GM21737 (cell line): ENCODE measurements at regions not wholly inside any gene's neighbourhood (a gene's known extent, or its start where the extent isn't known, plus 50 kb on each side); places are given as distances from the start of the nearest gene placed in this dataset.

Source experiments
- ATAC-seq: cut with Tn5 transposase; IDR thresholded peaks from one replicate; pipeline ENCODE4 v1.9.1; 2021; ENCODE audit warnings: mild to moderate bottlenecking, moderate library complexity; ENCODE audit not compliant: unreplicated experiment

DNA sequence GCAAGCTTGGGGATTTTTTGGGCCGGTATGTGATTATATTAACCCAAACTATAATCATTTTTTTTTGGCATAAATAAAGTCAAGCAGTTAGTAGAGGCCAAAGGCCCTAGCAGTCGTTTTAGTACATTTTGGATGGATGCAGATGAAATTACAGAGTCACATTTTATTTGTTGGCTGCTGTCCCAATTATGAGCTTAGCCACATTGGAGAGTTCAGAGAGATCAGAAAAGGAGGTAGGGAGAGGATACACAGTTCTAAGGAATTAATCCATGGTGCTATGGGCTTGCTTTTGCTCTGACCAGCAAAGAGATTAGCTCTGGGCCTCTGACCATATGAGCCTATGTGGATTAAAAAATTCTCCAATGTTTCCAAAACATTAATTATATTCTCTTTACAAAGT, 395.1 kb downstream of the RAPGEF2 start:
- ATAC-seq: no peak

DNA sequence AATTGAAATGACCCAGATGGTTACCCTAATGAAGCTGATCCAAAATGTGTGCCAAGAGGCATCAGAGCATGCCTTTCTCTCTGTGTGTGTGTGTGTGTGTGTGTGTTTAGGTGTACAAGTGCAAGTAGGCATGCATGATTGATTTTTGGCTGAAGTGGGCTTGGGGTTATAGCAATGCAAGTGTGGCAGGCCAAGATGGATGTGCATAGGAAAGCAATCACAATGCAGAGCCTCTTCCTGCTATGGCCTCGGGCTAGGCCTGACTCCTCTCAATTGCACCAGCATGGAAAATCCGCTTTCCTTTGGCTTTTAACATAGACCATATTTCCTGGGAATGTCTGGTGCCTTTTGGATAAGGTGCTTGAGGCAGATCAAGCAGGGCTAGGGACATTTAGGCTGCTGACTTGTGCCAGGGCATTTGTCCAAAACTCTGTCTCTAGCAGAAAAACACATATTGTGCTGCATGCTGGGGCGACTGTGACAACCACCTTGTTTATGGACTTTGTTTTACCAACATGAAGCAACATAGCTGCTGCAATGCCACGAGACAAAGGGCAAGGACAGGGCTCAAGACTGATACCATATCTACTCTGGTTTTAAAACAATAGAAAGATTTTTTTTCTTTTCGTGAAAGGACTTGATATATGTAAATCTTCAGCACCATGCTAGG, 395.7 kb downstream of the RAPGEF2 start:
- no peak for ATAC-seq

DNA sequence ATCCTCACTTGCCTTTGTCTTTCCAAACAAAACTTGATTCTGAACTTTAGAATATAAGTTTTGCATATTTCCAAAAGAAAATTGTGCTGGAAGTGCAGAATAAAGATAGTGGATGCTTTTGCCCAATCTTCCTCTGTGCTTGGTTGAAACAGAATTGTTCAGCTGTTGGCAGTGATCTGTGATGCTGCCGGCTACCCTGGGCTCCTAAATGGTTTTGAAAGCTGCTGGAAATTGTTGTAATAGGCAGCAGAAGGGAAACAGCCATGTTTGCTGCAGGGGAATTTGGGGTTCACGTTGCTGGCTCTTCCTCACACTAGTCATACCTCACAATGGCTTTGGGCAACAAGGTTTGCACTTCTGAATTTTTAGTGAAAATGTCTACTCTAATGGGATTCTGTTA, 398.0 kb downstream of the RAPGEF2 start:
- no peak for ATAC-seq

DNA sequence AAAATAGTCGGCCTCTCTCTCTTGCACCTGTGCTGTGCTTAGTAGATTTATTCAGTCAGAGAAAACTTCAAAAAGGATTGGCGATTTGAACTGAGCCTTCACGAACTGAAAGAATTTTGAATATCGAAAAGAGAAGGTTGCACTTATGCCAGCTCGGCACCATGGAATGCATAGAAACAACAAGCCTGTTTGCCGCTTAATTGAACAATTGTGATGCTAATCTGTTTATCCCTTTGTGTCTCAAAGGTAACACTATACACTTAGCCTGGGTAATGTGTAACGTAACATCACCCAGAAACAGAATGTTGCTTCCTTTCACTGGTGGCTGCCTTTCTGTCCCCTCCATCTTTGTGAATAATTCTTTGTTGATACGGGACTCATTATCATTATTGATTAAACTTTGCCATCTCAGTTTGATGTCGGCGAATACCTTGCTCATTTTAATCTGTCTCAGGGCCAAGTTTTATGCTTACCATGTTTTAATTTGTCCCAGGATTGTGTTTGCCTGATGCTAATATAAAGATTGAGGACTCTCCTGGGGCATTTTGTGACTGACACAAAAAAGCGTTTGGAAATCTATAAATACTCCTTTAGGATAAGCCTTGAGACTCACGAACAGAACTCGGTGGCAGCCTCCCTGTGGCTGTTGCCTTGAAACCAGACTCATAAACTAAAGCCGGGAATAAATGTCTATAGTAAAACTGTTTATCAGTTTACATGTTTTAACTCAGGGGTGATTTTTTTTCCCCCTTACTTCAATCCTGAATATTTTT, 400.5 kb downstream of the RAPGEF2 start:
- no peak for ATAC-seq

DNA sequence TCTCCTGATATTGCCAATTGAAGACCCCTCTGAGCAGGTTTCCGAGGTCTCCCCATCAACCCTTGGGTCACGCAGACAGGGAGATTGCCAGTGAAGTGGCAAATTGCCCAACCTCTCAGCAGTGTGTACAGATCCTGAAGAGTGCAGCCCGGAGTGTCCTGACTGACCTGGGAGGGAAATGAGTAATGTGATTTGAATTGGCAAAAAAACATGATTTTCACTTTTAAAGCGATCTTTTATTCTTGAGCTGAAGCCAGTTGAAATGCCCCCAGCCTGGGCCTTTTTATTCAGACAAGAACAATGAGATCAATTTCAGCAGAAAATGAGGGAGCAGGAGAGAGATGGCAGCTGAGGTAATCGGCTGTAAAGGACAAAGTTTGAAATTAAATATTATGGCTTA, 401.8 kb downstream of the RAPGEF2 start:
- ATAC-seq: no peak

DNA sequence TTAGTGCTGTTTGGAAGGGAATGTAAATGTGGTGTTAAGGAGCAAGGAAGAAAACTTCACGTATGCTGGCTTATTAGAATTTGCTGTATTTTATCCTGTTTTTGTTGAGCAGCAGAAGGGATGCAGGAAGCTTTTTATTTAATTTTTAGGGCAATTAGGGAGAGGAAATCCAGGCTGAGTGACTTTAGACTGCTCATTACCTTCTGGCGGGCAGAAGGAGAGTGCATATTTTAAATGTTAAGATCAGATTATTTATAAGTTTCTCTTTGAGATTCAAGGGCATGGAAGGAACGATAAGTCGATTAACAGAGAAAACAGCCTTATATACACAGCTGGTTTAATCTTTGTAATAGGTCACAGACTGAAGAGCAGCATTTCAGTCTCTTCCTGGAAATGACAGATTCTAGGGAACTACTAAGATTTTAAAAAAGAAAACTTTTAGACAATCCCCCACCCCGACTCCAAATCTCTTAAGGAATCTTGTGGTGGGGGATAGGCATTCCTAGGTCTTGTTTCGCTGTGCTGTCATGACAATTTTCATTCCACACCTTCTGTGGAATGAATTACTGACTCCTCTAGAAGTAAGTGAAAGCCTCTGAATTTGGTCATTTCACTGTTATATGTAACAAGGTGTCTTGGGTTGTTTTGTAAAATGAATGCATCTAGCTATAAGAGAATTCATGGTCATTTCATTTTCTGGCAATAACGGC, 402.5 kb downstream of the RAPGEF2 start:
- ATAC-seq: no peak

DNA sequence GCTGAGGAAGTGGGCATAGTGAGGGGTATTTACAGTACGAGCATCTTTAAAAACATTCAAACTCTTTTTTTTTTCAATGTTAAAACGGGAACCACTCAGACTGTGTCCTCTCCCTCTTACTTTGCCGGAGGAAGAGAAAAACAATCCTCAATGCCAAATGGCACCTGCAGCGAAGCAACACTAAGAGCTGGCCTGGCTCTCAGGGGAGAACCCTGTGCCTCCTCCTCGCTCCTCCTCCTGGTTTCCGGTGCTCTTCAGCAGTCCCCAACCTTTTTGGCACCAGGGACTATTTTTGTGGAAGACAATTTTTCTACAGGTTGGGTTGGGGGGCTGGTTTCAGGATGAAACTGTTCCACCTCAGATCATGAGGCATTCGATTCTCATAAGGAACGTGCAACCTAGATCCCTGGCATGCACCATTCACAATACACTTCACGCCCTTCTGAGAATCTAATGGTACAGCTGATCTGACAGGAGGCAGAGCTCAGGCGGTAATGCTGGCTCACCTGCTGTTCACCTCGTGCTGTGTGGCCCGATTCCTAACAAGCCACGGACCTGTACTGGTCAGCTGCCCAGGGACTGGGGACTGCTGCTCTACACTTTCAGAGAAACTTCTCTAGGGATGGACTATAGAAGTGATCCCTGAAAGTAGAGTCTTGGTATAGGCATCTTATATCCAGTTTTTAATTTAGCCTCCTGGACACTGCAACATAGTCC, 404.1 kb downstream of the RAPGEF2 start:
- ATAC-seq: no peak

DNA sequence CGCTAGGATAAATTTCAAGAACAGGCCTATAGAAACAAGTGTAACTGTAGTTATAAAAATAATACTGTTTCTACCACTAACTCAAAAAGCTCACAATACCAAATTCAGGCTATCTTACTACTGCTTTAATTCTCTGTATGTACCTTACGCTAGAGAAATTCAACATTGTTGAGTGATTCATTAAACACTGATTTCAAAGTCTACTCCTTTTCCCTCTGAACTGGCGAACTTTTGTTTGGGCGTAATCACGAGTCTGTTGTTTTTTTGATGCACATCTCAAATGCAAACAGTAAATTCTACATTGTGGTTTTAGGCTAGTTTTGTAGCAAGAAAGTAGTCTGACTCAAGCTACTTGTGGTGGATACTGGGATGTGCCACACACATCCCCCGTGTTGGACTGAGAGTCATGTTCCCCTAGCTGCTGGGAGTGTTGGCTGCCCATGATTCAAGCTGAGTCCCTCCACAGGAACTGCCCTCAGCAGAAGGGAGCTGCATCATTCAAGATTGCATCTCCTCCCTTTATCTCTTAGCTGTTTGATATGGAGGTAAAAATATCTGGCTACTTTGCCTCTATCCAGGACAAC, 406.1 kb downstream of the RAPGEF2 start:
- ATAC-seq: no peak

DNA sequence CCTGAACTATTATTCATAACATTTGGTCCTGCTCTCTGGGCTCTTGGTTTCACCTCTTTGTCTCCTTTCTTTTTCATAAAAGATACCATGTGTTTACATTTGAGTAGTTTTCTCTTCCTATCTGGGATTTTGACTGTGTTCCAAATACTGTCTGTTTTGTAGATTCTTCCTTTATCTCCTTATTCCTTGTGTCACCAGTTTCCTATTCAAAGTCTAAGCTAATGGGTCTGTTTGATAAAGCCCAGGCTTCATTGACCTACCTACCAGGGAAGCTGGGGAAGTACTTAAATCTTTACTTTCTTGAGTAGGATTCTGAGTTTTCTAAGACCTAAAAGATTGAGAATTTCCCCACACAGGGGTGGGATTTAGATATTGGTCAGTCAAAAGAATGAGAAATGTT, 409.5 kb downstream of the RAPGEF2 start:
- no peak for ATAC-seq

DNA sequence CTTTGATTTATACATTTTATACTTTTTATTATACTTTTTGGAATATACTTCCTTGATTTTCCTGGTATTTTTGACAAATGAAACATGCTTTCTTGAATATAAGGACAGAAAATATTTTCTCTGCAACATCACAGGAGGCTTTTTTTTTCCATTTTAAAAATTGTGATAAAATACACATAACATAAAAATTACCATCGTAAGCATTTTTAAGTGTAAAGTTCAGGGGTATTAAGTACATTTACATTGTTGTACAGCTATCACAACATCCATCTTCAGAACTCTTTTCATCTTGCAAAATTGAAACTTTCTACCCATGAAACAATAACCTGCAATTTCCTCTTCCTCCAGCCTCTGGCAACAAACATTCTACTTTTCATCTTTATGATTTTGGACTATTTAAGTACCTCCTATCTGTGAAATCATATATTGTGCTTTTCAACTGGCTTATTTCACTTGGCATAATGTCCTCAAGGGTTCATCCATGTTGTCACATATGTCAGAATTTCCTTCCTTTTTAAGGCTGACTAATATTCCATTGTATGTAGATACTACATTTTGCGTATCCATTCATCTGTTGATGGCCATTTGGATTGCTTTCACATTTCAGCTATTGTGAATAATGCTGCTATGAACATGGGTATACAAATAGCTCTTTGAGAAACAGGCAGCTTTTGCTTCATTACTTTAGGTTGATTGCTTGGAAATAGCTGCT, 412.6 kb downstream of the RAPGEF2 start:
- ATAC-seq: no peak

DNA sequence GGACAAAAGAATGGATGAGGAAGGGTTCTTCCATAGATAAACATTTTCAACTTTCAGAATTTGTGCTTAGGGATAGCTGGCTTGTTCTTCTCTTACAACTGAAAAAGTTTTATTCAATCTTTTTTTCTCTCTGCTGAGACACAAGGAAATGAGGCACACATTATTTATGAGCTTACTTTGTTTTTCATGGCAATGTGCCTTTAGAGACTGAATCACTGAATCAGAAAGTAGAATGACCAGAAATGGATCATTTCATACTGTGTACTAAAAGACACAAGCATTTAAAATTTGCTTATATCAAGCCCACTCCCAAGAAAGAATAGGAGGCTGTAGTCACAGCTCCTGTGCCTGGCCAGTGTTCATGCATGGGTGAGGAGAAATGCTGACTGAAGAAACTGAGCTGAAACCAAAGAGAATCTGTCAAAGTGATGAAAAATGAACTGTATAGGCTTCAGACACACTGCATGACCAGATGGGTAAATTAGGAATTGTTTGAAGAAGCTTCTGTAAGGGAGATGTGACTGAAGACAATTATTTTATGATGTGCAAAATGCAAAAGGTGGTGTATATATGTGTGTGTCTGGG, 413.8 kb downstream of the RAPGEF2 start:
- no peak for ATAC-seq

DNA sequence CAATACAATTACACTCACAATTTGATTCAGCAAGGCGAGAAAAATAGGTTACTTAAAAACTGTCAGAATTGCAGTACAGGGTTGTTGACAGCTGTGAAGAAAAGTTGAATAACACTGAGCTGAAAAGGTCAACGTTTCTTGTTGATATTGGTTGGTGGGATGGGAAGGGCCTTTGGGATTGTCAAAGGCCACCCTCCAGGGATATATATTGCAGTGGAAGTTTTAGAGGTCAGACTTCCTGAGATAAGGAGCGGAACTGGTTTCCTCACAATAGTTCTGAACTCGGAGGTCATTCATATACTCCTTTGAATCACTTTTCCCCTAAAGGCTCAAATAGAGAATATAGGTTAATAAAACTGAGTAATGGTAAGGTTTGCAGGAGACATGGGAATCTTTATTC, 417.2 kb downstream of the RAPGEF2 start:
- no peak for ATAC-seq

DNA sequence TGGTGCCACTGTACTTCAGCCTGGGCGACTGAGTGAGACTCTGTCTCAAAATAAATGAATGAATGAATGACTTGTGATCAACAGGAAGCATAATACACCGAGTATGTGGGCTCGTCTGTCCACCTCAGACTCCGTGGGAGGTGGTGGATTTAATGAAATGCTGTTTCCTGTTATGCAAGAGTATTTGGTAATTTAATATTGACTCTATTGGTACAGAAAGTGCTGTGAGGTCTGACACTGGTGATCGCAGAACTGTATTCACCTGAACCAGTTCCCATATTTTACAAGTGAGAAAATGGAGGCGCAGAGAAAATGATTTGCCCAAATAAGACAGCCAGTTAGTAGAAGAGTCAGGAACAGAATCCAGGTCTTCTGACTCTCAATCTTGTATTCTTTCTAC, 423.3 kb downstream of the RAPGEF2 start:
- no peak for ATAC-seq

DNA sequence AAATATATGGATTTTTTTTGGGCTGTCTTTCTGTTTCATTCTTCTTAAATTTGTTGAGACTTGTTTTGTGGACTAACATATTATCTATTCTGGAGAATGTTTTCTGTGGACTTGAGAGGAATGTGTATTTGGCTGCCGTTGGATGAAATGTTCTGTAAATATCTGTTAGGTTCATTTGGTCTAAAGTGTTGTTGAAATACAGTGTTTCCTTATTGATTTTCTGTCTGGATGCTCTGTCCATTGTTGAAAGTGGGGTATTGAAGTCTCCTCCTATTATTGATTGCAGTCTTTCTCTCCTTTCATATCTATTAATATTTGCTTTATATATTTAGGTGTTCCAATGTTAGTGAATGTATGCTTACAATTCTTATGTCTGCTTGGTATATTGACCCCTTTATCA, 431.8 kb downstream of the RAPGEF2 start:
- ATAC-seq: no peak

DNA sequence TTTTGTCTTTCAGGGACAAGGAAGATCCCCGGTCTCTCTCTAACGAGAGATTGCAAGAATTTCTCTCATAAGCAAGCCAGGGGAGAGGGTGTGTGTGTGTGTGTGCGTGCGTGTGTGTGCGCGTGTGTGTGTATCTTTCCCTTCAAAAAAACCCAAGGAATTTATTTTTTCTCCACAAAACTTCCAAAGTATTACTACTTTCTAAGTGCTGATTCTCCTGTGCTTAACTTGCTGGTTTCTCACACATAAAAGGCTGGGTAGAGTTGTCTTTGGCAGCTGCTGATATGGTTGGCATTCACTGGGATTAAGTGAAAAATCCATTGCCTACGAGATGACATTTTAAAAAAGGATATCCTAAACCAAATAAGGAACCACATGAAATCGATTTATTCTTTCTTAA, 435.7 kb downstream of the RAPGEF2 start:
- no peak for ATAC-seq

DNA sequence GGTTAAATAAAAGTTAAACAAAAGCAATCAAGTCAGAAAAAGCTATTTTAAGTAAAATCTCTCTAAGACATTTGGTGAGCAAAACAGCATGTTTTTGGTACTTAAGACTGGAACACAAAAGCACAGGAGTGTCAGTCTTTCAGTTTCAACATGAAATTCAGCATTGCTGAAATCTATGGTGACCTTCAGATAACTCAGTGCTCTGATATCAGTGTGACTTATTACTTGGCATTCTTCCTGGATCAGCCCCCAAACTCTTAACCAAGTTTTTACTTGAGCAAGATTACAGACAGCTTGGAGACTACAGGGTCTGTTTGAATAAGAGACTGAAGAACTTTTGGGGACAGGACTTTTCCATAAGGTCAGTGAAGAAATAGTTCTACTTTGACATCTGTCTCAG, 437.2 kb downstream of the RAPGEF2 start:
- no peak for ATAC-seq

DNA sequence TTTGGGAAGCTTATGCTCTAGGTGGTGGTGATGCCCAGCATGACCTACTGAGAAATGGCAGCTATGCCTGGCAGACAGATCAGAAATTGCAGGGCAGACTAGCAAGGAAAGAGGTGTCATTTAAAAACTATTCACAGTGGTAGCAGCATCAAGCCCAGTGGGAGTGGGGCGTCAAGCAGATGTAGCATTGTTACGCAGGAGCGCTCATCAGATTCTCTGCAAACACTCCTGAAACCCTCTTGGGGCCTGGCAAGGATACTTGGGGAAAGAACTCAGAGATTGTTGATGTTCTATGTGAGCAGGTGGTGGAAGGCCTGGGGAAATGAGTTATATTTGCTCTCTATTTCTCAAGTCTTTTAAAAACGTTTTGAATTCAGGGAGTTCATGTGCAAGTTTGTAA, 437.6 kb downstream of the RAPGEF2 start:
- no peak for ATAC-seq

DNA sequence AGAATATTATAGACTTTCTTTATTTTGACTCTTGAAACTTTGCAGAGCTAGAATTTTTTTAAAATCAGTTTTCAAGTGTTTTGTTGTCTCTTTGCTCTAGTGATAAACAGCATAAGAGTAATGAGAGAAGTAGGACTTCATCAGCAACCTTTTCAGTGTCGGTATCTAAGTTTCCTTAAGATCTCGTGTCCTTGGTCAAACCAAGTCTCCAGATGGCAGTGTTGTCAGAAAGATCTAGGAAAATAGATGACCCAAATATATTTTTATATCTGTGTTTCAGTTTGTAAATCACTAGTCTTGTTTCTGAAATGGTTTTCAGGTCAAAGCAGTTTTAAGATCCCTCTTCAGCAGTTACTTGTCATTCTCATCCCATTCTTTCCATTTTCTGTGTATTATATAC, 438.3 kb downstream of the RAPGEF2 start:
- ATAC-seq: no peak

DNA sequence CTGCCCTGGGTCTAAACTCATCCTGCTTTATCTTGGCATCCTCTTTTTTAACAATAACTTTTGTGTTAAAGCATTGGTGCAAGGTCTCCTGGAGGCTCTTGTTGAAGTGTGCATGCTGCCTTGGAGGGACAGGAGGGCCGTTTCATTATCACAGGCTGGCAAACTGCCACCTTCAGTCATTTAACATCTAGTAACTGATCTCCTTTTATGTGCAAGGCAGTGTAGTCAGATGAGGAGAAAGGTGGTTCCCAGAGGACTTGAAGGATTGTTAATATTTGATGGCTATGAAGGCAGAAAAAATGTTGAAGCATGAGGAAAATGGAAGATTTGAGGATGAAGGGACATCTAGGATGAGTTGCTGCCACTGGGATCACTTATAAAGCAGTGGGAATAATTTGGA, 439.4 kb downstream of the RAPGEF2 start:
- ATAC-seq: no peak

DNA sequence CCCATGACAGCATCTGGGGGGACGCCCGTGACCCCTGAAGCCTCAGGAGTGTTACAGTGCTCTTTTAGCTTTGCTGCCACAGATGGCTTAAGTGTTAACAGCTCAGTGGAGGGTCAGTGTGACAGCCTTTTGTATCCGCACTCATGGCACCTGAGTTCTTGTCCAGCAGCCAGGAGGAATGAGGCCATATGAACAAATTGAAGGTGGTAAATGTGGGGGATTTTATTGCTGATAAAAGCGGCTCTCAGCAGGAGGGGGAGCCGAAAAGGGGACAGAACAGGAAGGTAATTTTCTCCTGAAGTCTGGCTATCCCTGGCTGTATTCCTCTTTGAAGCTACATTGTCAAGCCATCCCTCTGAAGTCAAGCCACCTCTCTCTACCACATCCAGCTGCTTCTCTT, 441.0 kb downstream of the RAPGEF2 start:
- ATAC-seq: no peak
